HEK293 (cell line): ENCODE measurements at regions not wholly inside any gene's neighbourhood (a gene's known extent, or its start where the extent isn't known, plus 50 kb on each side); places are given as distances from the start of the nearest gene placed in this dataset.
"Not testable (repeated sequence)": the region's sequence is repeated elsewhere in the genome, so short reads cannot be mapped to it uniquely, and the experiment has no call there.

Experiments used
- CTCF ChIA-PET: fragments of 350-600 bp; formaldehyde crosslinking; extraction: SDS; loops from one replicate; lab custom pipeline; 2021; ENCODE audit warnings: antibody characterized with exemption; lab: Yijun Ruan, JAX
- POLR2A ChIA-PET: fragments of 300-600 bp; formaldehyde crosslinking; extraction: SDS; loops from one replicate; lab custom pipeline; 2020; ENCODE audit warnings: antibody characterized with exemption, inconsistent platforms; lab: Yijun Ruan, JAX
- H3K27ac ChIP-seq: fragments of 200-500 bp; sonication (Bioruptor generic); 2 replicates; pipeline ENCODE4 v1.5.1; 2014; ENCODE audit warnings: low read depth, low read length, control low read depth, inconsistent platforms; ENCODE audit errors: extremely low read depth
- H3K36me3 ChIP-seq, 2 experiments: fragments of 200-500 bp in 1 of 2; sonication (Bioruptor generic) in 1 of 2; 1 replicate in 1 of 2; 2 replicates in 1 of 2; pipeline ENCODE4 v1.5.1; 2014 to 2017; ENCODE audit warnings: inconsistent platforms in 2 of 2, low read length in 2 of 2; ENCODE audit not compliant: control insufficient read depth in 2 of 2, insufficient read depth in 1 of 2
- H3K4me1 ChIP-seq: fragments of 200-500 bp; sonication (Bioruptor generic); 2 replicates; pipeline ENCODE4 v1.5.1; 2014; ENCODE audit warnings: mild to moderate bottlenecking, low read length, inconsistent platforms; ENCODE audit not compliant: control insufficient read depth, insufficient read depth
- H3K4me3 ChIP-seq: 2 replicates; pipeline ENCODE4 v1.5.1; 2011; ENCODE audit warnings: low read depth, mild to moderate bottlenecking, control low read depth, low read length, moderate library complexity
- H3K9me3 ChIP-seq: fragments of 200-500 bp; sonication (Bioruptor generic); 2 replicates; pipeline ENCODE4 v1.5.1; 2014; ENCODE audit warnings: low read depth, low read length, inconsistent platforms; ENCODE audit not compliant: control insufficient read depth, insufficient read depth
- GLIS2 ChIP-seq: fragments of 450-650 bp; formaldehyde crosslinking; IDR thresholded peaks from 2 replicates; pipeline ENCODE4 v1.5.1; 2016; ENCODE audit warnings: missing biosample characterization, missing genetic modification characterization
- HOXD13 ChIP-seq: sonication (generic); formaldehyde crosslinking; IDR thresholded peaks from 2 replicates; pipeline ENCODE4 v1.8.0; 2022; ENCODE audit warnings: missing genetic modification reagents, borderline replicate concordance
- MYNN ChIP-seq: fragments of 450-650 bp; formaldehyde crosslinking; IDR thresholded peaks from 2 replicates; pipeline ENCODE4 v1.5.1; 2016; ENCODE audit warnings: missing biosample characterization, missing genetic modification characterization, borderline replicate concordance
- SALL2 ChIP-seq: fragments of 450-650 bp; formaldehyde crosslinking; IDR thresholded peaks from 2 replicates; pipeline ENCODE4 v1.5.0; 2017; ENCODE audit warnings: missing biosample characterization, mild to moderate bottlenecking, missing genetic modification characterization, borderline replicate concordance
- SCRT2 ChIP-seq: fragments of 450-650 bp; formaldehyde crosslinking; IDR thresholded peaks from 2 replicates; pipeline ENCODE4 v1.5.1; 2016; ENCODE audit warnings: missing biosample characterization, missing genetic modification characterization
- SETDB1 ChIP-seq: IDR thresholded peaks from one replicate; pipeline ENCODE4 v1.6.1; 2017; ENCODE audit warnings: mild to moderate bottlenecking, low read length, moderate library complexity, mixed read lengths; ENCODE audit not compliant: insufficient read length
- SP2 ChIP-seq: fragments of 450-650 bp; formaldehyde crosslinking; IDR thresholded peaks from 2 replicates; pipeline ENCODE4 v1.5.1; 2016; ENCODE audit warnings: missing biosample characterization, missing genetic modification characterization
- TRIM28 ChIP-seq: IDR thresholded peaks from 2 replicates; pipeline ENCODE4 v1.6.1; 2011; ENCODE audit warnings: low read length, control low read depth, borderline replicate concordance
- YY1 ChIP-seq: fragments of 450-650 bp; formaldehyde crosslinking; IDR thresholded peaks from 2 replicates; pipeline ENCODE4 v1.5.1; 2018; ENCODE audit warnings: missing biosample characterization, missing genetic modification characterization
- ZNF10 ChIP-seq: fragments of 450-650 bp; formaldehyde crosslinking; IDR thresholded peaks from 2 replicates; pipeline ENCODE4 v1.5.1; 2017; ENCODE audit warnings: missing biosample characterization, missing genetic modification characterization
- ZNF155 ChIP-seq: fragments of 450-650 bp; formaldehyde crosslinking; IDR thresholded peaks from 2 replicates; pipeline ENCODE4 v1.5.1; 2016; ENCODE audit warnings: missing biosample characterization, missing genetic modification characterization
- ZNF19 ChIP-seq: fragments of 450-650 bp; formaldehyde crosslinking; IDR thresholded peaks from 2 replicates; pipeline ENCODE4; 2016; ENCODE audit warnings: missing biosample characterization, missing genetic modification characterization, low read depth
- ZNF2 ChIP-seq: fragments of 450-650 bp; formaldehyde crosslinking; IDR thresholded peaks from 2 replicates; pipeline ENCODE4 v1.5.1; 2016; ENCODE audit warnings: missing biosample characterization, missing genetic modification characterization
- ZNF202 ChIP-seq: fragments of 450-650 bp; formaldehyde crosslinking; IDR thresholded peaks from 2 replicates; pipeline ENCODE4 v1.5.1; 2016; ENCODE audit warnings: missing biosample characterization, missing genetic modification characterization, borderline replicate concordance
- ZNF266 ChIP-seq: fragments of 450-650 bp; formaldehyde crosslinking; IDR thresholded peaks from 2 replicates; pipeline ENCODE4 v1.5.1; 2016; ENCODE audit warnings: missing biosample characterization, missing genetic modification characterization, low read depth
- ZNF518A ChIP-seq: fragments of 450-650 bp; formaldehyde crosslinking; conservative IDR thresholded peaks from 2 replicates; pipeline ENCODE4 v1.5.1; 2016; ENCODE audit warnings: low read depth, missing biosample characterization, missing genetic modification characterization
- ZNF530 ChIP-seq: fragments of 450-650 bp; formaldehyde crosslinking; IDR thresholded peaks from 2 replicates; pipeline ENCODE4 v1.5.1; 2016; ENCODE audit warnings: low read depth, missing biosample characterization, missing genetic modification characterization
- ZNF654 ChIP-seq: fragments of 450-650 bp; formaldehyde crosslinking; IDR thresholded peaks from 2 replicates; pipeline ENCODE4 v1.5.1; 2016; ENCODE audit warnings: low read depth, missing biosample characterization, missing genetic modification characterization
- ZNF704 ChIP-seq: fragments of 450-650 bp; formaldehyde crosslinking; IDR thresholded peaks from 2 replicates; pipeline ENCODE4 v1.5.1; 2016; ENCODE audit warnings: missing biosample characterization, missing genetic modification characterization

- no peak overlapping the region for H3K4me3 ChIP-seq
- no peaks in the 10 kb centered on the region for H3K9me3 ChIP-seq
- CTCF ChIA-PET, result interaction anchor here (0.8 kb wide), 1 partner anchor 80 kb away, joined by 3 read pairs; no protein-coding TSS in a partner anchor
- POLR2A ChIA-PET, result no interaction called here
- H3K4me1 ChIP-seq, result peaks cover 14% of the 10 kb centered on the region
- no peak overlapping the region for H3K27ac ChIP-seq
- no peaks in the 10 kb centered on the region for H3K36me3 ChIP-seq
- no peak for TF ChIP-seq YY1 (tag by site-specific recombination)
- no peak for TF ChIP-seq ZNF518A (tag by site-specific recombination)
- no peak for TF ChIP-seq ZNF266 (tag by site-specific recombination)
- TF ChIP-seq ZNF10 (tag by site-specific recombination), result no peak
Measured at GRCh38 chr6:106744781-106745180, 115.4 kb downstream of the QRSL1 start.

- peak; percentile 47 for TF ChIP-seq SETDB1
- TF ChIP-seq, all 188 proteins: peak for 1; not testable (repeated sequence) for 187
- not testable (repeated sequence) for H3K27ac ChIP-seq, H3K4me3 ChIP-seq, H3K9me3 ChIP-seq, H3K36me3 ChIP-seq
- POLR2A ChIA-PET, result interaction anchor here (0.6 kb wide), 1 partner anchor 246 kb away, joined by 3 read pairs; no protein-coding TSS in a partner anchor
- CTCF ChIA-PET, result interaction anchor here (0.5 kb wide), 1 partner anchor 136 kb away, joined by 3 read pairs; no protein-coding TSS in a partner anchor
- peaks cover 14% of the 10 kb centered on the region for H3K4me1 ChIP-seq
Measured at GRCh38 chr6:106744029-106744428, 114.7 kb downstream of the QRSL1 start.

- Histone ChIP-seq H3K36me3 (no peaks in the 10 kb centered on the region), H3K27ac (no peak overlapping the region), H3K4me3 (no peak overlapping the region), H3K9me3 (no peaks in the 10 kb centered on the region), H3K4me1 (peaks cover 14% of the 10 kb centered on the region)
- ChIA-PET CTCF (interaction anchor here (0.5 kb wide), 1 partner anchor 136 kb away, joined by 3 read pairs; no protein-coding TSS in a partner anchor), POLR2A (interaction anchor here (0.6 kb wide), 1 partner anchor 246 kb away, joined by 3 read pairs; no protein-coding TSS in a partner anchor)
- peak; percentile 70 for TF ChIP-seq SETDB1
- no peak for TF ChIP-seq HOXD13 (CRISPR knock-in tag)
- peak; percentile 46; the same call in 1 of the 2 replicates for TF ChIP-seq TRIM28
Measured at GRCh38 chr6:106743612-106744011, 114.2 kb downstream of the QRSL1 start.

- TF ChIP-seq SP2 (no peak), SCRT2 (no peak), ZNF155 (tag by site-specific recombination) (no peak), ZNF19 (tag by site-specific recombination) (no peak), ZNF654 (tag by site-specific recombination) (no peak), ZNF2 (tag by site-specific recombination) (no peak), SALL2 (tag by site-specific recombination) (no peak), MYNN (tag by site-specific recombination) (no peak), ZNF704 (tag by site-specific recombination) (no peak), ZNF530 (no peak), GLIS2 (no peak), ZNF202 (no peak)
- H3K27ac ChIP-seq, result no peak overlapping the region
- ChIA-PET CTCF (no interaction called here), POLR2A (no interaction called here)
- H3K4me3 ChIP-seq, result no peak overlapping the region
- no peaks in the 10 kb centered on the region for H3K36me3 ChIP-seq
- H3K9me3 ChIP-seq, result no peaks in the 10 kb centered on the region
- no peaks in the 10 kb centered on the region for H3K4me1 ChIP-seq
Measured at GRCh38 chr6:106740287-106740686, 110.9 kb downstream of the QRSL1 start.
